GM12891 (cell line): ENCODE measurements at regions not wholly inside any gene's neighbourhood (a gene's known extent, or its start where the extent isn't known, plus 50 kb on each side); places are given as distances from the start of the nearest gene placed in this dataset.

Source experiments
- DNase-seq: peaks from one replicate; pipeline ENCODE4 v3.0.0; 2011; ENCODE audit warnings: low spot score; ENCODE audit not compliant: insufficient read length
- FAIRE-seq: peaks from 2 replicates; lab custom pipeline; 2011; peaks lifted over from hg19 to GRCh38; lab: Jason Lieb, UNC
- PAX5 ChIP-seq: IDR thresholded peaks from 2 replicates; pipeline ENCODE4 v1.6.1; 2011; ENCODE audit warnings: low read length, moderate library complexity, mild to moderate bottlenecking; ENCODE audit not compliant: insufficient read depth, severe bottlenecking
- POLR2A ChIP-seq: IDR thresholded peaks from 2 replicates; pipeline ENCODE4 v1.6.1; 2011; ENCODE audit warnings: low read depth, low read length, control low read depth
- POLR2AphosphoS5 ChIP-seq: IDR thresholded peaks from 2 replicates; pipeline ENCODE4 v1.6.1; 2011; ENCODE audit warnings: low read depth, low read length, control low read depth
- POU2F2 ChIP-seq: IDR thresholded peaks from 2 replicates; pipeline ENCODE4 v1.6.1; 2011; ENCODE audit warnings: low read depth, mild to moderate bottlenecking, control low read depth, low read length, moderate library complexity
- SPI1 ChIP-seq: IDR thresholded peaks from 2 replicates; pipeline ENCODE4 v1.6.1; 2011; ENCODE audit warnings: low read depth, low read length, control low read depth
- TAF1 ChIP-seq: IDR thresholded peaks from 2 replicates; pipeline ENCODE4 v1.6.1; 2011; ENCODE audit warnings: low read depth, low read length, control low read depth

- TF ChIP-seq SPI1, result no peak
- no peak for TF ChIP-seq POLR2A
- no peak for TF ChIP-seq TAF1
- TF ChIP-seq POLR2AphosphoS5, result no peak
- TF ChIP-seq PAX5, result no peak
- no peak for TF ChIP-seq POU2F2
- FAIRE-seq, result no peak
- no peak for DNase-seq
Measured at GRCh38 chr16:13811834-13812233, 108.1 kb upstream of the ERCC4 start.

DNA sequence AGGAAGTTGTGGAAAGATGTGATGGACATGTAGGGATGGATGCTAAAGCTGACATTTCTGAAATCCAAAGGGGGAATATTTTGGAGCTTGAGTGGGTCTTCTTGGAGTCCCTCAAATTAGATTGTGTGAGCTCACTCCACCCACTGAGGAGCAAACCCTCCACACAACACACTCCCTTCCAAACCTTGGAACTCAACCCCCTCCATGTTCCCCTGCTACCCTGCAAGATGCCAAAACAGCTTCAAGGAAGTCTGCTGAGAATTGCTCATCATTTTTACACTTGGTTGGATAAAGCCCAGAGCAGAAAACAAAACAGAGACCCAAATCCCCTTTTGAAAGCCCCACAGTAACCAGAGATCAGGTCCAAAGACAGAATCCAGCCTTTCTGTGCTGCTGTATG lies 103.3 kb upstream of the ERCC4 start:
- no peak for DNase-seq
- TF ChIP-seq POLR2A (no peak), PAX5 (no peak), POLR2AphosphoS5 (no peak), SPI1 (no peak), POU2F2 (no peak), TAF1 (no peak)
- no peak for FAIRE-seq

DNA sequence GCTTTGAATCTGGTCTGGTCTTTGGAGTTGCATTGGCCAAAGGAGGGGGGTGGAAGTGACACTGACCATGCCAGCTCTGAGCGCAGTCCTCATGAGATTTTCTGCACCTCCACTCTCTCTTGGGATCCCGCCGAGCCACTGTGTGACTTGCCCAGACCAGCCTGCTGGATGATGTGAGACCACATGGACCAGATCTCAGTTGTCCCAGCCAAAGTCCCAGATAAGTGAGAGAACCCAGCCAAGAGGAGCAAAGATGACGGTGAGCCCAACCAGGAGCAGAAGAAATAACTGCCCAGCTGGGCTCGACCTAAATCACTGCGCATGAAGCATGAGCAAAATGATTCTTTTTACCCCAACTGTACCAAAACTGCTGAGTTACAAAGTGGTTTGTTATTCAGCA lies 96.5 kb upstream of the ERCC4 start:
- TF ChIP-seq TAF1, result no peak
- TF ChIP-seq POU2F2, result no peak
- TF ChIP-seq SPI1, result no peak
- TF ChIP-seq POLR2A, result no peak
- TF ChIP-seq POLR2AphosphoS5, result no peak
- no peak for TF ChIP-seq PAX5
- no peak for FAIRE-seq
- DNase-seq, result no peak

DNA sequence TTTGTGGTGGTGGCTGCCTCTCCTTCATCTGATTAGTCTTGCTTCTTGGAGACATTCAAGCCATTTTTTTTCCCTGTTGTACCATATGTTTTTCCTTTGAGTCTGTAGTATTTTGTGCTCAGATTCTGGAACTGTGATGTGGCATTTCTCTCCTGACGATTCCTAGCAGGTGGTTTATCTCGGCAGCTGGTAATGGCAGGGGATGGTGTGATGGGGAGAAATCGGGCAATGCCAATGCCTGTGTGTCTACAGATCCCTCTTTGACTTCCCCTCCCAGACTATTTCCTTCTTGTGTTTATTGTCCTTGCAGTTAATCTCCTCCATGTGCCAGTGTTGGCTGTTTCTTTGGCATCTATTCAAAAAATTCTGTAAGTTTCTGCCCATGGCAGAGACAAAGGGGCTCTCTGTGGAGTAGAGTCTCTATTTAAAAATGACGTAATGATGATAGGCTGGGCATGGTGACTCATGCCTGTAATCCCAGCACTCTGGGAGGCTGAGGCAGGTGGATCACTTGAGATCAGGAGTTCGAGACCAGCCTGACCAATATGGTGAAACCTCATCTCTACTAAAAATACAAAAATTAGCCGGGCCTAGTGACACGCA lies 90.2 kb upstream of the ERCC4 start:
- FAIRE-seq, result no peak
- no peak for DNase-seq

DNA sequence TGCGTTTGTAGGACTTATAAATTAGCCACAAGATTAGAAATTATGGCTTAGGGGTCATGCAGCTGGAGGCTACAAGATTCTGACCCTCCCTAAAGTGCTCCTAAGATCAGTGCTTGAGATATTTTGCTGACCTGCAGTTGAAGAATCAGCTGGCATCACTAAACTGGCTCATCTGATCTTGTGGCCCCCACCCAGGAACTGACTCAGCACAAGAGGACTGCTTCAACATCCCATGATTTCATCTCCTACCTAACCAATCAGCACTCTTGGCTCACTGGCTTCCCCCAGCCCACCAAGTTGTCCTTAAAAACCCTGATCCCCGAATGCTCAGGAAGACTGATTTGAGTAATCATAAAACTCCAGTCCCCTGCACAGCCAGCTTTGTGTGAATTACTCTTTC lies 86.4 kb upstream of the ERCC4 start:
- no peak for TF ChIP-seq TAF1
- FAIRE-seq (no peak), DNase-seq (no peak)

More for the DNA sequence above, 90.2 kb upstream of the ERCC4 start:
- TF ChIP-seq POU2F2 (no peak), SPI1 (no peak), TAF1 (no peak), PAX5 (no peak), POLR2AphosphoS5 (no peak), POLR2A (no peak)

GRCh38 chr16:13835387-13835786 lies 84.6 kb upstream of the ERCC4 start:
- FAIRE-seq (no peak), DNase-seq (no peak)
- TF ChIP-seq SPI1 (no peak), POU2F2 (no peak), POLR2A (no peak), TAF1 (no peak), POLR2AphosphoS5 (no peak), PAX5 (no peak)

- FAIRE-seq (no peak), DNase-seq (no peak)
- TF ChIP-seq POLR2A (no peak), PAX5 (no peak), SPI1 (no peak), TAF1 (no peak), POU2F2 (no peak), POLR2AphosphoS5 (no peak)
Measured at GRCh38 chr16:13835935-13836730, 83.8 kb upstream of the ERCC4 start.

- TF ChIP-seq POU2F2 (no peak), PAX5 (no peak), POLR2AphosphoS5 (no peak), TAF1 (no peak), SPI1 (no peak), POLR2A (no peak)
Measured at GRCh38 chr16:13838401-13839190, 81.4 kb upstream of the ERCC4 start.

GRCh38 chr16:13839577-13839976 lies 80.4 kb upstream of the ERCC4 start:
- DNase-seq, result no peak
- TF ChIP-seq SPI1, result no peak
- TF ChIP-seq PAX5, result no peak
- TF ChIP-seq POU2F2, result no peak
- no peak for TF ChIP-seq POLR2A
- no peak for TF ChIP-seq POLR2AphosphoS5
- TF ChIP-seq TAF1, result no peak
- no peak for FAIRE-seq

More at GRCh38 chr16:13838401-13839190, 81.4 kb upstream of the ERCC4 start:
- DNase-seq, result no peak
- FAIRE-seq, result no peak
